Transverse colon (tissue), 4 donors: ENCODE measurements at regions not wholly inside any gene's neighbourhood (a gene's known extent, or its start where the extent isn't known, plus 50 kb on each side); places are given as distances from the start of the nearest gene placed in this dataset.
"Not testable (repeated sequence)": the region's sequence is repeated elsewhere in the genome, so short reads cannot be mapped to it uniquely, and the experiment has no call there.

Source experiments
- DNase-seq: peaks from one replicate; pipeline ENCODE4 v3.0.0-alpha.2; 2019
- H3K27ac ChIP-seq, 4 donors: fragments of 200-600 bp; sonication (generic); 2 replicates each; pipeline ENCODE4 v1.5.1; 2016 to 2018; ENCODE audit warnings: inconsistent platforms in 4 of 4
- H3K27me3 ChIP-seq: fragments of 200-600 bp; sonication (generic); 2 replicates; pipeline ENCODE4 v1.5.1; 2017; ENCODE audit warnings: inconsistent platforms
- H3K36me3 ChIP-seq, 4 donors: fragments of 200-600 bp; sonication (generic); 2 replicates each; pipeline ENCODE4 v1.5.1; 2017 to 2019; ENCODE audit warnings: inconsistent platforms in 4 of 4
- H3K4me1 ChIP-seq, 4 donors: fragments of 200-600 bp; sonication (generic); 2 replicates each; pipeline ENCODE4 v1.5.1; 2017 to 2020; ENCODE audit warnings: inconsistent platforms in 4 of 4
- H3K4me3 ChIP-seq, 4 donors: fragments of 200-600 bp; sonication (generic); 1 replicate in 1 of 4; 2 replicates in 3 of 4; pipeline versions ENCODE4 v1.5.1 to v1.6.1; 2017 to 2019; ENCODE audit warnings: inconsistent platforms in 4 of 4
- H3K9me3 ChIP-seq, 2 donors: fragments of 200-600 bp; sonication (generic); 2 replicates each; pipeline ENCODE4 v1.5.1; 2017 to 2019; ENCODE audit warnings: inconsistent platforms in 2 of 2
- EP300 ChIP-seq: sonication (generic); formaldehyde crosslinking; IDR thresholded peaks from one replicate; pipeline ENCODE4 v1.6.1; 2017; ENCODE audit warnings: antibody characterized with exemption, low read depth
- POLR2A ChIP-seq: fragments of 450-650 bp; IDR thresholded peaks from one replicate; pipeline ENCODE4 v1.6.1; 2016; ENCODE audit warnings: antibody characterized with exemption, mild to moderate bottlenecking, moderate library complexity
- POLR2AphosphoS5 ChIP-seq, 3 donors: sonication (generic); formaldehyde crosslinking; IDR thresholded peaks; one replicate each; pipeline ENCODE4 v1.6.1; 2016; ENCODE audit warnings: antibody characterized with exemption in 3 of 3
- WGBS, 2 donors: methylation state at CpG; one replicate each; pipeline ENCODE4 v1.1.5; 2018; ENCODE audit warnings: low coverage in 1 of 2; 5-methylcytosine and 5-hydroxymethylcytosine counted together
- in situ Hi-C, 4 donors: fragments of 200-750 bp; cut with MboI; loops; one replicate each; pipeline versions ENCODE4 v1.15.0 to v1.15.1; 2017; ENCODE audit warnings: low sequenced_read_pairs in 3 of 4, low pct_ligation_motif_present in 1 of 4, low pct_unique_long_range_greater_than_20kb in 1 of 4
- intact Hi-C: fragments of 100-400 bp; cut with DNase I; formaldehyde crosslinking; loops from one replicate; pipeline ENCODE4 v1.15.1; 2023; ENCODE audit warnings: low total_unique reads
- TF ChIP-seq, protein P1 (sequence below), 5 experiments: fragments of 200-600 bp in 3 of 5; fragments of 450-650 bp in 2 of 5; sonication (generic) in 3 of 5; IDR thresholded peaks; 1 replicate in 2 of 5; 2 replicates in 3 of 5; pipeline ENCODE4 v1.5.1; 2016 to 2017; ENCODE audit warnings: antibody characterized with exemption in 5 of 5, inconsistent platforms in 3 of 5, mild to moderate bottlenecking in 2 of 5, moderate library complexity in 1 of 5

DNA sequence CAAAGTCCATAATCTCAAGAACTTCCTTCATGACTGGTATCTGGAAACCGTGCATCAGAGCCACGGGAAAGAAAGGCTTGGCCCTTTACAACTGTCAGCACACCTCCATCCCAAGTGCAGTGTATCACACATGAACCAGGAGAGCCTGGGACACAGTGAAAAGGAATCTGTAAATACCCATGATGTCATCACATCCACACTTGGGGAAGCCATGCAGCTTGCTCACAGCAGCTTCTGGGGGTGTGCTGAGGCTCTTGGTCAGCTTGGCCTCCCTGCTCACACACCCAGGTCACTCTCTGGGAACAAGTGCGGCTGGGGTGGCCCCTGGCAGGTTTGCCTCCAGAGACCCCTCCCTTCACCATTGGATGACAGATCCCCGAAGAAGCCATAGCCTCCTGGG is 51.6 kb upstream of the ASAH2B start:
- H3K4me3 ChIP-seq, H3K9me3 ChIP-seq, intact Hi-C loops, in situ Hi-C loops, H3K27me3 ChIP-seq, DNase-seq, H3K36me3 ChIP-seq, H3K4me1 ChIP-seq, H3K27ac ChIP-seq: not testable (repeated sequence)
- WGBS, 2 donors: 90% methylated on average over 2 of the region's 4 CpGs; no CpG with 5 or more reads in 1 of the 2 donors

DNA sequence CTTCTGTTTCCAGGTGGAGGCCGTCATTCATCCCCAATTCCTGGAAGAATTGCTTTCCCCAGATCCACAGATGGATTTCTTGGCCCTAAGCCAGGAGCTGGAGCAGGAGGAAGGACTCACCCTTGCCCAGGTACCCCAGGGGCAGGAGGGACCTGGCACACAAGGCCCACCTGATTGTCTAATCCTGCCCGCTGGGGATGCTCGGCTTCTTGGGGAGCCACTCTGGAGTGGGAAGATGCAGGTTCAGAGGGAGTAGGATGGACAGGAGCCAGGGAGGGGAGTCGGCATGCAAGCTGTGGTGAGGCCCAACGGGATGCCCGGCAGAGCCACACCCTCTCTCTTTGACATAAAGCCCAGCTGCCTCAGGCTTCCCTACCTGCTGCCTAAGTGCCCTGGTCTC is 55.4 kb upstream of the ASAH2B start:
- H3K27me3 ChIP-seq, H3K9me3 ChIP-seq, intact Hi-C loops, H3K36me3 ChIP-seq, in situ Hi-C loops, H3K4me1 ChIP-seq, H3K27ac ChIP-seq, H3K4me3 ChIP-seq, DNase-seq: not testable (repeated sequence)
- WGBS, 2 donors: 38% methylated on average over 3 of the region's 6 CpGs; no CpG with 5 or more reads in 1 of the 2 donors

DNA sequence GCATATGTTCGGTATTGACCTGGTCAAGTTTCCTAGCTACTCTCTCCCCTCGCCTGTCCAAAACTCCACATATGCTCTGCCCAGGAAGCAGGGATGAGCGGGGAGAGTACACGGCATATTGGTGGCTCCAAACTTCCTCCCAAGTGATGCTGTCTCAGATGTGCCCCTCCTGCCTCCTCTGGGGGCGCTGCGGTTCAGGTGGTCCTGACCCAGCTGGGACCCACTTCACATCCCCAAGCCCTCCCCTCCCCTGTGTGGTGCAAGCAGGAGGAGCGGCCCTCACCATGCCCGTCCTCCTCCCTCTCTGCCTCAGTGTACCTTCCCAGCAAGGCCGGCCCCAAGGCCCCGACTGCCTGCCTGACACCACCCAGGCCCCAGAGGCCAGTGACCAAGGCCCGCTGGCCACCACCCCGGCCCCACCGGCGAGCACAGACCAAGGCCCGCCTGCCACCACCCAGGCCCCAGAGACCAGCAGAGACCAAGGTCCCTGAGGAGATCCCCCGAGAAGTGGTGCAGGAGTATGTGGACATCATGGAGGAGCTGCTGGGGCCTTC is 56.5 kb upstream of the ASAH2B start:
- 89% methylated on average over 8 of the region's 16 CpGs; no CpG with 5 or more reads in 1 of the 2 donors for WGBS, 2 donors
- H3K27me3 ChIP-seq, H3K27ac ChIP-seq, intact Hi-C loops, DNase-seq, H3K36me3 ChIP-seq, H3K9me3 ChIP-seq, H3K4me1 ChIP-seq, H3K4me3 ChIP-seq, in situ Hi-C loops: not testable (repeated sequence)

DNA sequence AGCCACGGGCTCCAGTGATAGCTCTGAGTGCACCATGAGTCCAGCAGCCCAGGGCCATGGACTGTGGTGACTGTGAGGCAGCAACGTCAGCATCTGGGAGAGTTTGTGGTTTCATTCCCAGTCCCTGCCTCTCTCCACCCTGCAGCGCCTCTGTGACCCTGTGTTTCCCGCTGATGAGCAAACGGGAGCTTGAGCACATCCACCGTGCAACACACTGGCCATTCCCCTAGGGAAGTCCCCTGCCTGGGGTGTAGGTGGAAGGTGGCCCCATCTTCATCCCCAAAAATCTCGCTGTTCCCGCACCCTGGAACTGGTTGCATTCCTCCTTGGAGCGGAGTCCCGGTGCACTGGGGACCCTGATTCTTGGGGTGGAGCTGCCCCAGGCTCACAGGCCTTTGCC is 56.9 kb upstream of the SGMS1 start:
- H3K27me3 ChIP-seq, intact Hi-C loops, in situ Hi-C loops, H3K9me3 ChIP-seq, H3K27ac ChIP-seq, H3K36me3 ChIP-seq, DNase-seq, H3K4me1 ChIP-seq, H3K4me3 ChIP-seq: not testable (repeated sequence)
- WGBS, 2 donors: 83% methylated on average over 10 of the region's 10 CpGs; no CpG with 5 or more reads in 1 of the 2 donors

DNA sequence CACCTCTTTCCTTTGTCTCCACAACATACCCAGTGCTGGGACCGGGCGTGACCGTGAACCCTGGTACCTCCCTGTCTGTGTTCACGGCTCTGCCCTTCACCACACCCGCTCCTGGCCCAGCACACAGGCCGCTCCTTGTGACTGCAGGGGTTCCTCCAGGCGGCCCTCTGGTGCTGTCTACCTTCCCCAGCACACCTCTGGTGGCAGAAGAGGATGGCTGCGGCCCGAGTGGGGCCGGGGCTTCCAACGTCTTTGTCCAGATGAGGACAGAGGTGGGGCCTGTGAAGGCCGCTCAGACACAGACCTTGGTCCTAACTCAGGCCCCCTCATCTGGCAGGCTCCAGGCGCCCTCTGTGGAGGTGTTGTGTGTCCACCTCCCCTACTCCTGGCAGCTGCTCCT is 55.4 kb upstream of the SGMS1 start:
- Histone ChIP-seq H3K27ac (no peak overlapping the region), H3K4me3 (no peak overlapping the region), H3K4me1 (no peaks in the 10 kb centered on the region), H3K27me3 (no peaks in the 10 kb centered on the region), H3K9me3 (no peaks in the 10 kb centered on the region), H3K36me3 (no peaks in the 10 kb centered on the region)
- in situ Hi-C loops: no loop called here
- WGBS, 2 donors: 75% methylated on average over 12 of the region's 13 CpGs; no CpG with 5 or more reads in 1 of the 2 donors
- intact Hi-C loops: no loop called here
- peak; percentile 25 for DNase-seq
- TF ChIP-seq POLR2AphosphoS5 (IDR thresholded peaks at IDR 0.05) (no peak), EP300 (no peak), POLR2A (no peak)
- TF ChIP-seq, protein P1, sequence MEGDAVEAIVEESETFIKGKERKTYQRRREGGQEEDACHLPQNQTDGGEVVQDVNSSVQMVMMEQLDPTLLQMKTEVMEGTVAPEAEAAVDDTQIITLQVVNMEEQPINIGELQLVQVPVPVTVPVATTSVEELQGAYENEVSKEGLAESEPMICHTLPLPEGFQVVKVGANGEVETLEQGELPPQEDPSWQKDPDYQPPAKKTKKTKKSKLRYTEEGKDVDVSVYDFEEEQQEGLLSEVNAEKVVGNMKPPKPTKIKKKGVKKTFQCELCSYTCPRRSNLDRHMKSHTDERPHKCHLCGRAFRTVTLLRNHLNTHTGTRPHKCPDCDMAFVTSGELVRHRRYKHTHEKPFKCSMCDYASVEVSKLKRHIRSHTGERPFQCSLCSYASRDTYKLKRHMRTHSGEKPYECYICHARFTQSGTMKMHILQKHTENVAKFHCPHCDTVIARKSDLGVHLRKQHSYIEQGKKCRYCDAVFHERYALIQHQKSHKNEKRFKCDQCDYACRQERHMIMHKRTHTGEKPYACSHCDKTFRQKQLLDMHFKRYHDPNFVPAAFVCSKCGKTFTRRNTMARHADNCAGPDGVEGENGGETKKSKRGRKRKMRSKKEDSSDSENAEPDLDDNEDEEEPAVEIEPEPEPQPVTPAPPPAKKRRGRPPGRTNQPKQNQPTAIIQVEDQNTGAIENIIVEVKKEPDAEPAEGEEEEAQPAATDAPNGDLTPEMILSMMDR (IDR thresholded peaks at IDR 0.05): no peak

DNA sequence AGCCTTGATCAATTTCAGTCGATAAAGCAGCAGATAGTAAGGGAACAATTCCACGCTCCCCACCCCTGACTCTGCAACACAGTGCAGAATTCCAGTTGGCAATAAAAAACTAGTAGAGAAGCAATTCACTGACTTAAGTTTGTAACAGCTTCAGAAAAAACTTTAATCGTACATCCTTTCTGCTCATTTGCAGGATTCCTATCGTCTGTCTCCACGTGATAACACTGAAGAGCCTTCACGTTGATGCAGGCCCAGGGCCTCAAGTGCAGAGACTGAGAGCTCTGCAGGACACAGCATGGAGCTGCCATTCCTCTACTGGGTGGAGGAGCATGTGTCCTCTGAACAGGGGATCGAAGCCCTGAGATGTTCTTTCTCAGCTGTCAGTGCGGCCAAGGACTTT is 51.8 kb upstream of the SGMS1 start:
- H3K9me3 ChIP-seq, intact Hi-C loops, H3K27me3 ChIP-seq, H3K4me3 ChIP-seq, H3K27ac ChIP-seq, H3K4me1 ChIP-seq, in situ Hi-C loops, H3K36me3 ChIP-seq, DNase-seq: not testable (repeated sequence)
- WGBS, 2 donors: 91 to 96% methylated on average over 6 to 8 of the region's 8 CpGs
